GM23338 (cell line): ENCODE measurements at regions not wholly inside any gene's neighbourhood (a gene's known extent, or its start where the extent isn't known, plus 50 kb on each side); places are given as distances from the start of the nearest gene placed in this dataset.

Source experiments
- CREB1 ChIP-seq: fragments of 250-450 bp; sonication (Bioruptor Pico); IDR thresholded peaks from 2 replicates; pipeline ENCODE4 v1.5.0; 2020; ENCODE audit warnings: low read depth, mild to moderate bottlenecking, moderate library complexity
- CTCF ChIP-seq, 2 experiments: fragments of 200-600 bp in 1 of 2; sonication (generic) in 1 of 2; conservative IDR thresholded peaks; 2 replicates each; pipeline versions ENCODE4 v1.5.1 to v1.6.1; 2016 to 2017; ENCODE audit warnings: antibody characterized with exemption in 2 of 2, low read depth in 2 of 2, mild to moderate bottlenecking in 2 of 2, moderate library complexity in 1 of 2
- ETS1 ChIP-seq: IDR thresholded peaks from 2 replicates; pipeline ENCODE4 v1.6.1; 2016; ENCODE audit warnings: antibody characterized with exemption
- EZH2 ChIP-seq: fragments of 200-600 bp; sonication (generic); IDR thresholded peaks from one replicate; pipeline ENCODE4 v1.8.0; 2017; ENCODE audit warnings: antibody characterized with exemption, mild to moderate bottlenecking, low read depth; ENCODE audit not compliant: unreplicated experiment
- EZH2phosphoT487 ChIP-seq: fragments of 200-600 bp; sonication (generic); IDR thresholded peaks from one replicate; pipeline ENCODE4 v1.8.1; 2018; ENCODE audit warnings: antibody characterized with exemption; ENCODE audit not compliant: unreplicated experiment
- JUNB ChIP-seq: IDR thresholded peaks from one replicate; pipeline ENCODE4 v1.6.1; 2016; ENCODE audit warnings: antibody characterized with exemption; ENCODE audit not compliant: unreplicated experiment
- NANOG ChIP-seq: IDR thresholded peaks from 2 replicates; pipeline ENCODE4 v1.6.1; 2016; ENCODE audit warnings: antibody characterized with exemption, borderline replicate concordance
- POLR2AphosphoS5 ChIP-seq: IDR thresholded peaks from 2 replicates; pipeline ENCODE4 v1.6.1; 2016; ENCODE audit warnings: antibody characterized with exemption, low read depth
- REST ChIP-seq: IDR thresholded peaks from one replicate; pipeline ENCODE4 v1.6.1; 2018; ENCODE audit warnings: antibody characterized with exemption; ENCODE audit not compliant: unreplicated experiment
- ZNF114 ChIP-seq: fragments of 250-450 bp; sonication (Bioruptor Pico); IDR thresholded peaks from 2 replicates; pipeline ENCODE4 v1.5.0; 2020; ENCODE audit warnings: mild to moderate bottlenecking, moderate library complexity
- ZNF331 ChIP-seq: fragments of 250-450 bp; sonication (Bioruptor Pico); IDR thresholded peaks from 2 replicates; pipeline ENCODE4 v1.5.0; 2020; ENCODE audit warnings: low read depth, mild to moderate bottlenecking, moderate library complexity

- no peak for TF ChIP-seq CTCF (conservative IDR thresholded peaks at IDR 0.05; ENCODE audit: low read depth in 2 of 2)
- TF ChIP-seq EZH2phosphoT487 = no peak
- no peak for TF ChIP-seq CREB1 (CRISPR knock-in tag)
- no peak for TF ChIP-seq EZH2
- no peak for TF ChIP-seq POLR2AphosphoS5
- TF ChIP-seq REST = no peak
- TF ChIP-seq ETS1 = no peak
- TF ChIP-seq ZNF331 (CRISPR knock-in tag) = no peak
- no peak for TF ChIP-seq JUNB
- no peak for TF ChIP-seq NANOG
- no peak for TF ChIP-seq ZNF114
These were observed 899.3 kb upstream of the MAP3K7 start for GRCh38 chr6:91486200-91486599.
